Sigmoid colon (tissue), 6 donors: ENCODE measurements at regions not wholly inside any gene's neighbourhood (a gene's known extent, or its start where the extent isn't known, plus 50 kb on each side); places are given as distances from the start of the nearest gene placed in this dataset.

Experiments
- DNase-seq: peaks from one replicate; pipeline ENCODE4 v3.0.0-alpha.2; 2019
- H3K27ac ChIP-seq, 4 donors: fragments of 200-600 bp; sonication (generic); one replicate each; pipeline ENCODE4 v1.5.1; 2016 to 2019; ENCODE audit warnings: mild to moderate bottlenecking in 1 of 4
- H3K27me3 ChIP-seq, 3 donors: fragments of 200-600 bp; sonication (generic); one replicate each; pipeline ENCODE4 v1.5.1; 2019; ENCODE audit warnings: mild to moderate bottlenecking in 1 of 3
- H3K36me3 ChIP-seq, 4 donors: fragments of 200-600 bp; sonication (generic); one replicate each; pipeline ENCODE4 v1.5.1; 2016 to 2019
- H3K4me1 ChIP-seq, 4 donors: fragments of 200-600 bp; sonication (generic); one replicate each; pipeline ENCODE4 v1.5.1; 2017 to 2019
- H3K4me3 ChIP-seq, 4 donors: fragments of 200-600 bp; sonication (generic); one replicate each; pipeline ENCODE4 v1.5.1; 2017 to 2019; ENCODE audit warnings: mild to moderate bottlenecking in 2 of 4, moderate library complexity in 1 of 4
- H3K9me3 ChIP-seq, 4 donors: fragments of 200-600 bp in 3 of 4; sonication (generic) in 3 of 4; one replicate each; pipeline versions ENCODE4 v1.5.1 to v1.6.1; 2013 to 2019
- CTCF ChIP-seq, 4 experiments: fragments of 450-650 bp in 3 of 4; fragments of 200-600 bp in 1 of 4; IDR thresholded peaks; one replicate each; pipeline ENCODE4 v1.5.1; 2016 to 2019; ENCODE audit warnings: antibody characterized with exemption in 4 of 4, mild to moderate bottlenecking in 3 of 4, moderate library complexity in 2 of 4
- EP300 ChIP-seq, 4 donors: sonication (generic); formaldehyde crosslinking; IDR thresholded peaks; one replicate each; pipeline ENCODE4 v1.6.1; 2017; ENCODE audit warnings: antibody characterized with exemption in 4 of 4
- POLR2A ChIP-seq, 2 donors: fragments of 450-650 bp; IDR thresholded peaks; one replicate each; pipeline ENCODE4 v1.6.1; 2016; ENCODE audit warnings: antibody characterized with exemption in 2 of 2, mild to moderate bottlenecking in 2 of 2, moderate library complexity in 2 of 2
- POLR2AphosphoS5 ChIP-seq, 4 donors: sonication (generic); formaldehyde crosslinking; IDR thresholded peaks; one replicate each; pipeline ENCODE4 v1.6.1; 2017; ENCODE audit warnings: antibody characterized with exemption in 4 of 4
- WGBS, 2 donors: extraction: QIAGEN DNeasy Blood & Tissue Kit; methylation state at CpG; one replicate each; pipeline ENCODE4 v1.1.7; 2013; 5-methylcytosine and 5-hydroxymethylcytosine counted together
- intact Hi-C: fragments of 100-400 bp; cut with DNase I; formaldehyde crosslinking; loops from one replicate; pipeline ENCODE4 v1.15.1; 2023
- donor health status: healthy with polysubstance abuse.
- donor health status: healthy.

GRCh38 chr13:97148894-97149293, 73.2 kb upstream of the MBNL2 start:
- Histone ChIP-seq H3K4me1 (no peaks in the 10 kb centered on the region), H3K36me3 (no peaks in the 10 kb centered on the region), H3K4me3 (no peak overlapping the region), H3K9me3 (no peaks in the 10 kb centered on the region), H3K27ac (no peak overlapping the region), H3K27me3 (no peaks in the 10 kb centered on the region)
- no peak for TF ChIP-seq POLR2AphosphoS5 (IDR thresholded peaks at IDR 0.05)
- no peak for TF ChIP-seq CTCF (IDR thresholded peaks at IDR 0.05)
- no peak for TF ChIP-seq EP300 (IDR thresholded peaks at IDR 0.05)
- TF ChIP-seq POLR2A (IDR thresholded peaks at IDR 0.05) = no peak
- DNase-seq = no peak
- intact Hi-C loops = no loop called here
- 83 to 87% methylated on average over 4 of the region's 4 CpGs for WGBS, 2 donors

- TF ChIP-seq POLR2A (IDR thresholded peaks at IDR 0.05) (no peak), POLR2AphosphoS5 (IDR thresholded peaks at IDR 0.05) (no peak), CTCF (IDR thresholded peaks at IDR 0.05) (no peak), EP300 (IDR thresholded peaks at IDR 0.05) (no peak)
- intact Hi-C loops = no loop called here
- H3K27ac ChIP-seq = no peak overlapping the region
- H3K36me3 ChIP-seq = no peaks in the 10 kb centered on the region
- no peaks in the 10 kb centered on the region for H3K4me1 ChIP-seq
- H3K4me3 ChIP-seq = no peak overlapping the region
- no peaks in the 10 kb centered on the region for H3K27me3 ChIP-seq
- 85 to 94% methylated on average over 2 of the region's 2 CpGs for WGBS, 2 donors
- no peak for DNase-seq
- no peaks in the 10 kb centered on the region for H3K9me3 ChIP-seq
Observed at GRCh38 chr13:97160421-97160820, 61.7 kb upstream of the MBNL2 start.

- DNase-seq = no peak
- TF ChIP-seq CTCF (IDR thresholded peaks at IDR 0.05) (no peak), POLR2AphosphoS5 (IDR thresholded peaks at IDR 0.05) (no peak), EP300 (IDR thresholded peaks at IDR 0.05) (no peak), POLR2A (IDR thresholded peaks at IDR 0.05) (no peak)
- H3K4me3 ChIP-seq = no peak overlapping the region
- no peaks in the 10 kb centered on the region for H3K36me3 ChIP-seq
- H3K9me3 ChIP-seq = no peaks in the 10 kb centered on the region
- WGBS, 2 donors = 86 to 88% methylated on average over 5 of the region's 5 CpGs
- no peak overlapping the region for H3K27ac ChIP-seq
- H3K4me1 ChIP-seq = no peaks in the 10 kb centered on the region
- no peaks in the 10 kb centered on the region for H3K27me3 ChIP-seq
- intact Hi-C loops = no loop called here
Observed at GRCh38 chr13:97161582-97162231, 60.4 kb upstream of the MBNL2 start.

GRCh38 chr13:97165502-97166425, 56.4 kb upstream of the MBNL2 start:
- H3K4me1 ChIP-seq = no peaks in the 10 kb centered on the region
- 66 to 91% methylated on average over 2 of the region's 2 CpGs for WGBS, 2 donors
- H3K9me3 ChIP-seq = no peaks in the 10 kb centered on the region
- intact Hi-C loops = no loop called here
- H3K36me3 ChIP-seq = no peaks in the 10 kb centered on the region
- H3K4me3 ChIP-seq = no peak overlapping the region
- DNase-seq = no peak
- no peaks in the 10 kb centered on the region for H3K27me3 ChIP-seq
- no peak for TF ChIP-seq CTCF (IDR thresholded peaks at IDR 0.05)
- TF ChIP-seq POLR2A (IDR thresholded peaks at IDR 0.05) = no peak
- no peak for TF ChIP-seq POLR2AphosphoS5 (IDR thresholded peaks at IDR 0.05)
- TF ChIP-seq EP300 (IDR thresholded peaks at IDR 0.05) = no peak
- no peak overlapping the region for H3K27ac ChIP-seq
